ENCODE measurements at regions not wholly inside any gene's neighbourhood (a gene's known extent, or its start where the extent isn't known, plus 50 kb on each side); places are given as distances from the start of the nearest gene placed in this dataset.
A peak's percentile ranks its signal among the peaks of the same experiment; 100 is the strongest.

DNA sequence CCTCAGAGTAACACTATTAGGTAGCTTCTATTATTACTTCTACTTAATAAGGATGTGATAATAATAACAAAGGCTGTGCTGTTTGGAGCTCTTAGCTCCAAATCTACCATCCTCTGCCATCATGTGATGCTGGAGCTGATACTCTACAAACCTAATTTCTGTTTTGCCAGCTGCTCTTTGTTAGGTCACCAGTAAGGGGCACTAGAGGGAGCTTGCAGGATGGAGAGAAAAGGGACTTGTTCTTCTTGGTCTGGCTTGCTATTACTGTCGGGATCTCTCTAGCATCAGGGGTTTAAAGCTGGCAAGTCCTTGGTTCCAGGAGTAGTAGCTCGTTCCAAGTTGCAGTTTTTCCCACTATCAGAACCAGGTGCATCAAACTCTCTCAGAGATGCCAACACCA lies 194.9 kb upstream of the KBTBD8 start:
- DNase-seq (ENCODE audit: low read depth, low spot score) = no peak

DNA sequence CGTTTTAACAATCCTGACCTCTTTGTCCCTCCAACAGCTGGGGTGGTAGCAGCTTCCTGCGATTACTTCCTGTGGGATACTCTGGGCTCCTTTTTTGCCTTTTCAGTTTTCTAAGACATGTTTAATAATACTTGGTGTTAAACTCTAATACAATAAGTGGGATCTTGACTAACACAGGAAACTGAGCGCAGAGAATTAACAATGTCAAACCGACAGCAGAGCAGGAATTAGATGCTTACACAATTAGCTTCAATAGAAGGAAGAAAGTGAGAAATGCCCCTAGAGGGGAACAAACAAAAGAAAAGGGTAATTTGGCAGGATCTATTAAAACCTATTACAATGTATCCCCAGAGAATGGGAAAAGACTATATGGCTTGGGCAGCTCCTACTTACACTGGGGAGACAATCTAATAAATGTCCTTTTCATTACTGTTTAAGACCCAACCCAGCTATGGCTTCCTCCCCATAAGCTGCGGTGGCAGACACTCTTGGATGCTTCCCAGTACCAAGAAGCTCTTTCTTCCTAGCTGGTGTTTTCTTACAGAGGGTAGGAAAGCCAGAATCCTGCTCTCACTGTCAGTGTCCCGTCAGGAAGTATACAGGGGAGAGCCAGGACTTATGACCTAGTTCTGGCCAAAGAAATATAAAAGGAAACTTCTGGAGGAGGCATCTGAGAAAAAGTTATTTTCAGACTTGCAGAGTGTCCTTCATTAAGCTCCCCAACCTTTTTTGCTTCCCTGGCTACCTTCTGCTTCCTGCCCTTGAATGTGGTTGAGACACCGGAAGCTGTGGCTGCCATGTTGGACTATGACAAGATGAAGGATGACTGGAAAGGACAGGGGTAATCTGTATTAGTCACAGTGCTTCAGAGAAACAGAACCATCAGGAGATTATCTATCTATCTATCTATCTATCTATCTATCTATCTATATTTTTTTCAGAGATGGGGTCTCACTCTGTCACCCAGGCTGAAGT lies 194.1 kb upstream of the KBTBD8 start:
- no peak for DNase-seq (ENCODE audit: low read depth, low spot score)

DNA sequence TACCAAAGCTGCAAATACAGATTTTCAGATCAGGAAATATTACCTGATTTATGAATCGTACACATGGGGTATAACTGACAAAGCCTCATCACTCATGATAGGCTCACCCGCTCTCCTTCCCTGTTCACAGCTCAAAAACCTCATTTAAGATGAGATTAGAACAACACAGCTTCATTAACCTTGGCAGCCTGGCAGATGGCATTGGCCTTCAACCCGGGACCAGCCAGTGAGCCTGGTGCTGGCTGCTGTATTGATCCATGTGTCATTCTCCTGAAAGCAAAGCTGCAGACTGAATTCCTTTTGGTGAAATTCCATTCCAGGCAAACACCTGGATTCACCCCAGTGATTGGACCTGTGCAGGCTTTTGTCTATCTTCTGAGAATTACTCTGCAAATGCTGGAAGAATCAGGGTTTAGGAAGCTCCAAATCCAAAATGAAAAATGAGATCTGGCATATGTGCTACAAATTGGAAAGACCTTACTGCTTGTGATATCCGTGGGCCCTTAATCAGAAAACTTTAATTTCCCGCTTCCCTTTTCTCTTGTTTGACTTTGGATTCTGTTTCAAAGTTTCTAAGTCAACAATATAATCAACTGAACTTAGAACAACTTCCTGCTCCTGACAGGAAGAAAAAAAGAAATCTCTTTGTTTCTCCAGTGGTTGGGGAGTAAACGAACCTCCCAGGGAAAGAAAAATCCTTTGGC lies 189.1 kb upstream of the KBTBD8 start:
- no peak for DNase-seq (ENCODE audit: low read depth, low spot score)

DNA sequence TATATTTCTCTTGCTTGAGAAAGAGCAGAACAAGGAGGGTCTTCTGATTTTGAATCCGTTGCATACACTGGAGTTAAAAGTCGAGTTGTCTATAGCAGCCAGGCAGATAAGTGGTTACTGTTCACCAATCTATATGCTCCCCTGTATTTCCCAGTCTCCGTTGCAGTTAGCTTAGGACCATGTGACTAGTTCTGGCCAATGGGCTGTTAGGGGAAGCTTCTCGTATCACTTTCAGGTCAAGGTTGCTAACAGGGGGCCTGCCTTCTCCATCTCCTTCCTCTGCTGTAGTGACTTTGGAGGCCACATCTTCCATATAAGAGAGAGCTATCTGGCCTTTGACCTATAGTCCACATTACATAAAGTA lies 188.5 kb upstream of the KBTBD8 start:
- DNase-seq (ENCODE audit: low read depth, low spot score) = no peak

DNA sequence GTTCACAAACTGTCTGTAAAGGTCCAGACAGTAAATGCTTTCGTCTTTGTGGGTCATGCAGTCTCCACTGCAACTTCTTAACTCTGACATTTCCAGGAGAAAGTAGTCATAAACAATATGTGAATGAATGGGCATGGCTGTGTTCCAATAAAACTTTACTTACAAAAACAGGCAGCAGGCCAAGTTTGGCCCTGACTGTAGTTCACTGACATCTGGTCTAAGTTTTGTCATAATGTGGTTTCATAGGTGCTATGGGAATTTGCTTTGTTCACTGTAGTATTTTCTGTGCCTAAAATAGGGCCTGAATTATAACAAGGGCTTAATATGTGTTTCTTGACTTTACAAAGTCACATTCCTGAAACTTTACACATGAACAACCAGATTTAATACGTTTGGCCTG lies 186.0 kb upstream of the KBTBD8 start:
- DNase-seq (ENCODE audit: low read depth, low spot score) = no peak

DNA sequence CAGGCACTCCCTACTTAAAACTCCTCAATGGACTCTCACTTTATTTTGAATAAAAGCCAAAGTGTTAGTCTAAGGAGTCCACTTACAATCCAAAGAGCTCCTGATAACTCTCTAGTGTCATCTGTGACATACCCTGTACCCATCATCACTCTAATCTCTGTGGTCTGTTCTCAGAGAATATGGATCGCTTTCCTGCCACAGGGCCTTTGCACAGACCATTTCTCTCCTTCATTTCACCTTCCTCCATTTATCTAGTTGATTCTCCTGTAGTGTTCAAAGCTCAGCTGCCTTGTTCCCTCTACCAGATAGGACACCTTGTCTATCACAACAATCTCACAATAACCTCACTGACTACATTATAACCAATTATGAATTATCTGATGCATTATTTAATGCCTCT lies 185.4 kb upstream of the KBTBD8 start:
- no peak for DNase-seq (ENCODE audit: low read depth, low spot score)

DNA sequence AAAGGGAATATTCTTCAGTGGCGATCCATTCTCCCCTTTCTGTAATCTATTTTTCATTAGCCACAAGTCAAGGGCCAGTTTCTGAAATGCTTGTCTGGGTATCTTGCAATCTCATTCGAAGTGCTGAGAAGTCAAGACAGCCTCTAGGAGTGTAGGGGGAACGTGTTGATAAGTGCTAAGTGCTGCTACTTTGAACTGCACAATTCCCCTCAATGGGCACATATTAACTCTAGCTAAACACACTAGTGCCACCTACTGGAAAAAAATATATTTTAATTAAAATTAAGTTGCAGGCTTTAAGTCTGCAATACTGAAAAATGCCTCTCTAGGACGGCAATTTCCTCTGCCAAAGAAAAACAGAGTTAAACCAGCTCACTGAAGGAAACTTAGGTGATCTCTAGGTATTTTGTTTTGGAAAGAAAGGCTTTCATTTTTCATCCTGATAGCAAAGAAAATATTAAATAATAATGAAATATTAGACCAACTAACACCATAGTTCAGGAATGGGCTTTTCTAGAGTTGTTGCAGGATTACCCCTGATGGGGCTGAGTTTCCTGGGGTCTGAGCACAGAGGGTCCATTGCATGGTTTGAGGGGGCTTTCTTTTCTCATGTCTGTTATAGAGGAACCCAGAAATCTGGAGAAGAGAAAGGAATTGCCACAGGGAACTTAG lies 181.9 kb upstream of the KBTBD8 start:
- DNase-seq (ENCODE audit: low read depth, low spot score) = no peak

DNA sequence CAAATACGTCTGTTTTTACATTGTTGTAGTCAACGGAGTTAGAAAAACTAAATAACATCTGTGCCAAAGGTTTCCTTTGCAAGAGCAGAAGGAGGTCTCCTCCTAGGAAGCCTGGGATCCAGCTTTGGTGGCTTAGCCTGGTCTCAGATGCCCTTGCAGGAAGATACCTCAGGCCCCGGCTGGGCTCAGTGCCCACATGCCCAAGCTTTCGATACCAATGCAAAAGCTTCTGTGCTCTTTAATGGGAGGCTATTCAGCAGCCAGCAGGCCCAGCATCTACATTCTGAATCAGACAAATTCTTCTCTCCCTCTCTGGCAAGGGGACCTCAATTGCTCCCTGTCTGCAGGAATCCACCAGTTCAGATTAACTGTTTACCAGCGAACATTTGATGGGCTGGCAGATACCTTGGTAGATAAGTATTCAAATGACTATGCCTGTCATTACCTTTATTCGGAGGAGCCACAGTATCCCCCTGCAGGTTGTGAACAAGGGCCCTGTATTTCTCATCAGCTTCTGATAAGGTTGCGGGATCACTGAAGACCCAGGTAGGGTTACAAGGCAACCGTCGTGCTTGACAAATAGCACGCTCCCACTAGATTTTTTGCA lies 180.1 kb upstream of the KBTBD8 start:
- DNase-seq (ENCODE audit: low read depth, low spot score) = no peak

DNA sequence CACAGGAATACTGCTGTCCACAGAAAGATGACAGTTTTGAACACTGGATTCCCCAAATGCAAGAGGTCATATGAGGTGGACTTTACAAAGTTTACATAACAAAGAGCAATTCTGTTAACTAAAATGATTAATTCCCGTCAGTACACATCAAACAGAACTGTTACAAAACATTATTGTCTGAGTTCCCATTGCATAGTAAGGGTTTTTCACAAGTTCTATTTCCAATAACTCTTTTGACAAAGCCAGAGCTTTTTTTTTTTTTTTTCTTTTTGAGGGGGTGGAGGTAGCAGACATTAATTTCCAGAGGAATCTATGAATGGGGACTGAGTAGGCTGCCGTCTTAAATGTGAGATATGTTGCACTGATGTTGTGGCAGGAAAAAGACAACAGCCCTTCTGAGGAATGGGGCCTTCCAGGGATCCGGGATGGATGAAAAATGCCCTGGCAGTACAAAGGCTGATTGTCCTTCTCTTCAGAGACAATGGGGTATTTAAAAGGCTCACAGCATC lies 178.1 kb upstream of the KBTBD8 start:
- DNase-seq (ENCODE audit: low read depth, low spot score) = no peak

DNA sequence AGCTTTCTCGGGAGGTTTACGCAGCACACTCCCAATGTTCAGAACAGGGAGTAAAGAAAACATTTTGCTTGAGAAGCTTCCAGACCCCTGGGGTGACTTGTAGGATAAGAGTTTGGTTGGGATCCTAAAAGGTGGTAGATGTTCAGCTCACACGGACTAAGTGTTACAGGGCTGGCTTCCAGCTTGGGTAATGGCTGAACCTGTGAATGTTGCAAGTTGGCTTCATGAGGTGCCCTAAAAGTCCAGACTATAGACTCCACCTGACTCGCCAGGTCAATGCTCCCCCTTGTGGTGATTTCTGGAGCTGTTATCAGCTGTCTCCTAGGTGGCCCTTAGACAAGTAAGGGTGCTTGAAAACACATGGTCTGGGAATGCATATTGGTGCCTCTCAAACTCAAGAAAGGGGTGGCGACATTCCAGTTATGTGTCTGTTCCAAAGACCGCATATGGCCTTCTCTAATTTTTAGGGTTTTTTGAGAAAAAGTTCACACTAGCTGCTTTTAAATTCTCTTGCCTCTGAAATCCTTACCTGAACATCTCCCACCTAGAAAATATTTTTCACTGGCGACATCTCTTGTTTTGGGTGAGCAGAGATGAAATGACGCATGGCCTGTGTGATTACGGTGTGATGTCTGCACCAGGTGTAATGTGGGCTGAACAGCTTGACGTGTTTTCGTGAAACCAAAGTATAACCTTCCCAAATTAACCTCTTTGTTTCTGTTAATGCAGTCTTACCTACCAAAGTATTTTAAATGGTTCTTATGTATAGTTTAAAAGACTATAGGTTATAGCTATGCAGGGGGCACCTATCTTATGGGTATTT lies 175.7 kb upstream of the KBTBD8 start:
- DNase-seq (ENCODE audit: low read depth, low spot score) = peak; percentile 48

DNA sequence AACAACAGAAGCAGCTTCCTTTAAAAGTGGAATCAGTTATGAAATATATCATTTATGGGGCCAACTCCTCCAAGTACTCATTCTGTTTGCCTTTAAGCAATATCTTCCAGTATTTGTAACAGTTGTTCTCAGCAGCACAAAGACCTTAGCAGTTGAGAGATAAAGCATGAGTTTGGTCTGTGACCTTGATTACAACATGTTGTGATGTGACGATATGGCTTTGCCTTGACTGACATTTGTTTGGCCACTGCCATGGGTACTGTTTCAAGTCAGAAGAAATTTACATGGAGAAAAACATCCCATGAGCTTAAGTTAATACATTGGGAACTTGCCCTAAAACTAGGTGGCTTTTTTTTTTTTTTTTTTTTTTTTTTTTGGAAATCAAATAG lies 175.1 kb upstream of the KBTBD8 start:
- no peak for DNase-seq (ENCODE audit: low read depth, low spot score)

DNA sequence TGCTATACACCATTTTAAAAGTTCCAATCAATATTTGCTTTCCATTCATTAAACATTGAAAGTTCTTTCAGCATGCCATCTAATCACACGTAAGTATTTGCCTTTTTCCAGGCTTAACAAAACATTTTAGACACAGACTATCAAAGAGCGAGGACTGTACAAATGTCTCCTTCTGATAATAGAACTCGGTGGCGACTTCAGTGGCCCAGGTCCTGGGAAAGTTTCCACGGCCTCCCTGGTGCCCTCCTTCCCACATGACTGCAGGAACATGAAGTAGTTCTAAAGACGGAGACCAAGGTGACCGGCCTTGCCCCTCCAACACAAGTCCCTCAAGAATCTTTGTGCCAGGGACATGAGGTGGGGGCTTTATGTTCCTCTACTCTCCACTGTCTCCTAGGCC lies 174.6 kb upstream of the KBTBD8 start:
- no peak for DNase-seq (ENCODE audit: low read depth, low spot score)

DNA sequence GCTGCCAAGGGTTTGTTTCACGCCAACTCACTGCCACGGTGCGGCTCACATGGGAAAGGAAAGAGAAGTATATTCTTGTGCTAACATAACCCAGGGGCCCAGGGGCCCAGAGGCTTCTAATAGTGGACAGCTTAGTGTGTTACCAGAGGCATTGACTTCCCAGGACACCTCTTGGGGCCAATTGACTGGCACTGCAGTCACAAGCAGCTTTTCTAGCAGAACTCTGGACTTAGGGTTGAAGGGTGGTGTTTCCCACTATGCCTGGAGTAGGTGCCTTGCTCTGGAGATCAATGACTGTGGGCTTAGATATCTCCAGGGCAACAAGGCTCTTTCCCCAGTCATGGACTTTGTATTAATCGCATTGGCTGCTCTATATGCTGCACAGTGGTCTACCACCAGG lies 172.7 kb upstream of the KBTBD8 start:
- DNase-seq (ENCODE audit: low read depth, low spot score) = no peak

DNA sequence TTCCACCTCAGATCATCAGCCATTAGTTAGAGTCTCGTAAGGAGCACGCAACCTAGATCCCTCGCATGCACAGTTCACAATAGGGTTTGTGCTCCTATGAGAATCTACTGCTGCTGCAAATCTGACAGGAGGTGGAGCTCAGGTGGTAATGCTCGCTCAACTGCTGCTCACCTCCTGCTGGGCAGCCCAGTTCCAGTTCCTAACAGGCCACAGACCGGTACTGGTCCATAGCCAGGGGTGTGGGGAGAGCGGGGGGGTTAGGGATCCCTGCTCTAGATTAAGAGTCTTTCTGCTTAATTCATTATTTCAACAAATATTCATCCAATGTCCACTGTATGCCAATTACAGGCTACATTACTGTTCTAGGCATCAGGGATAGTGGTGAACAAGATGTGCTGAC lies 170.4 kb upstream of the KBTBD8 start:
- DNase-seq (ENCODE audit: low read depth, low spot score) = no peak

DNA sequence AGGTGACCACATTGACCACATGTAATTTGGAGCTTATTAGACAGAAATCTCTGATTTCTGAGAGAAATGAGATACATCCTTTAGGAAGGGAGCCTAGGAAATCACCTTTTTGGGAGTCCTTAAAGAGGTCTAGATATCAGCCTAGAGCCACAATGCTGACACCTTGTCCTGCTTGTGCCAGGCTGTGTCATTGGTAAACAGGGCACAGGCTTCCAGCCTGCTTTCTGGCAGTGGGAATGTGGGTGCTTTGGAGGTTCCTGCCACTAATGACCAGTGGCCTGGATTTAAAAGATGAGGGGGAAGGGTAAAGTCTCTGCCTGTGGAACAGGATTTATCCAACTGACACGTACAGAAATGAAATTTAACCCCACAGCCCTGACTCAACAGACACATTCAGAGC lies 169.8 kb upstream of the KBTBD8 start:
- DNase-seq (ENCODE audit: low read depth, low spot score) = no peak

DNA sequence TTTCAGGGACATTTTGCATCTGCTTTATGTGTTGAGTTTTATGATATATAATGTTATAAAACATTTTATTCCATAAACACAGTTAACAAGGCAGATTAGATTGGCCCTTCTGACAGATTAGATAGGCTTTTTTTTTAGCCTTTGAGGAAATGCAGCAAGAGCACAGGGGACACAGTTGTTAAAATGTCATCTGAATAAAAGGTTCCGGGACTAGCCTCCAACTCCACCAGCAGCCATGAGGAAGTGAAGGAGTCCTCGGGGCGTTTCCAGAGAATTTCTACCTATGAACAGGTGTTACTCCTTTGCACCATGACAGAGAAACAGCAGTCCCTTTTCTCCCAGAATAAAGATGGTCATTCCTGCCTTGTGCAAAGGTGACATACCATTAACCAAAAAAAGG lies 167.8 kb upstream of the KBTBD8 start:
- DNase-seq (ENCODE audit: low read depth, low spot score) = no peak

DNA sequence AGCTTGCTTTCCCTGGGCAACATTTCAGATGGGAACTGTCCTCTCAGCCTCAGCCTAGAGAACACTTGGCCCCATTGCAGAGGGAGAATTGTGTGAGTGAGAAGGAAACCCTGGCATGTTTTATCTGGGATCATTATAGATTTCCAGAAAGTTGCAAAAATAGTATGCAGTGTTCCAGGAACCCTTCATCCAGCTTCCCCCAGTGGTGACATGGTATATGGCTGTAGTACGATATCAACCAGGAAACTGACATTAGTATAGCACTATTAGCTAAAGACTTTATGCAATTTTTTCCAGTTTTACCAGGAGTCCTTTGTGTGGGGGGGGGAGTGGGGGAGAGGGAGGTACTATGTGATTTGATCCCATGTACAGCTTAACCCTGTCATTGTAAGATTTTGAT lies 166.2 kb upstream of the KBTBD8 start:
- no peak for DNase-seq (ENCODE audit: low read depth, low spot score)

DNA sequence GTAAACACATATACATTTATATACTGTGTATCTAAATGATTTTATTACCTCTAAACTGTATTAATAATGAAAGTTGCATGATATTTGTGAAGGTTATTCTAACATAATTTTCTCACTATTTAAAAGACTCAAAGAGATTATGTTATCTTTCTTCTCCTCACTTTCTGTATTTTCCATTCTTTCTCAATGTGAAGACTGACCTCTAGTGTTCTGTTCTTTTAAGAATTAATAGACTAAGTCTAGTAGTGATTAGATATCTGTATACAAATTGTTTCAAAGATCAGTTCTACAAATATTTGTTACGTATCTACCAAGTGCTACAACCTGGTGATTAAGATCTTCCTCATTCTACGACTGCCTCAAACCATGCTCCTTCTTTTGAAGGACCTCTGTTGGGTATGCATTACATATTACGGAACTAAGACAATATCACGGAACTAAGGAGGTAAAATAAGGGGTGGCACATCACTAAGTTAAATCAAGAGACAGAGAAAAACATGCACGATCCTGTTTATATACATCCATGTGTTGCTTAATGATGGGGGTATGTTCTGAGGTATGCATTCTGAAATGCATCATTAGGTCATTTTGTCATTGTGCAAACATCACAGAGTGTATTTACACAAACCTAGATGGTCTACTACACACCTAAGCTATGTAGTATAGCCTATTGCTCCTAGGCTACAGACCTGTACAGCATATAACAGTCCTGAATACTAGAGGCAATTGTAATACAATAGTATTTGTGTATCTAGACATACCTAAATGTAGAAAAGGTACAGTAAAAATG lies 161.5 kb upstream of the KBTBD8 start:
- DNase-seq (ENCODE audit: low read depth, low spot score) = no peak

DNA sequence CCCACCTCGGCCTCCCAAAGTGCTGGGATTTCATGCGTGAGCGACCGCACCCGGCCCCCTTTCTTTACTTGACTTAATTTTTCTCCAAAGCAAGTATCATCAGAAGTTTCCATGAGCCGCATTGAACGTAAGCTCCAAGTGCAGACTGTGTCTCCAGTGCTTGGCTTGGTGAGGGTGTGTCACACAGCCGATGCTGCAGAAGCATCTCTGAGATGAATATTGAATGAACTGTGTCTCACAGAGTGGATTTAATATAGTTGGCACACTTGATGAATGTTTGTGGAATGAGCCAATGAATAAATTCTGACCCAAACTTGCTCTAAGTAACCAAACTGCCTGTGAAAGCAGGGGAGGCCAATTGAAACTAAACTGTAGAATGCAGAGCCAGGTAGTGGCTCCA lies 159.4 kb upstream of the KBTBD8 start:
- no peak for DNase-seq (ENCODE audit: low read depth, low spot score)

DNA sequence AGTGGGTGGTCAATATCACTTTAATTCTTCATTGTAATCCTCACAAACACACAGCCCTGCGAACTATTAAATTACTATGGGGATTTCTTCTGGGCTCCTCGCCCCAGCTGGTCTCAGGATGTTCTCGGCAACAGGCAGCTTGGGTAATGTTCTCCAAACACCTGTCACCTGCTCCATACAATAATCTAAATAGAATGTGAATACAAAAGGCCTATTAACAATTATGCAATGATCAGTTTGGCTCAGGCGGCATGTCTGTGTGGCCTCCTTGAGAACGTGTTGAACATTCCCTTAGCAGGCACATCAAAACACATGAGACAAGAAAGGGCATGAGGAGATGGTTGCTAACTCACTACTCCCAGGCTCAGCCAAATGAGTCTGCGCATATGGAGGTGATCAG lies 158.6 kb upstream of the KBTBD8 start:
- no peak for DNase-seq (ENCODE audit: low read depth, low spot score)

All from activated CD4-positive, CD25-positive, alpha-beta regulatory T cell treated with anti-CD3 and anti-CD28 coated beads, Interleukin-2, amount 50 U/mL, for 16 hours (primary cell).